ENCODE measurements at regions not wholly inside any gene's neighbourhood (a gene's known extent, or its start where the extent isn't known, plus 50 kb on each side); places are given as distances from the start of the nearest gene placed in this dataset.
"Not testable (repeated sequence)": the region's sequence is repeated elsewhere in the genome, so short reads cannot be mapped to it uniquely, and the experiment has no call there.

- DNase-seq, result not testable (repeated sequence)
These were observed 170.9 kb downstream of the BCL2L11 start for GRCh38 chr2:111291566-111291965.

GRCh38 chr2:111292232-111292968 lies 171.7 kb downstream of the BCL2L11 start:
- DNase-seq, result not testable (repeated sequence)

- not testable (repeated sequence) for DNase-seq
These were observed 174.0 kb downstream of the BCL2L11 start for GRCh38 chr2:111294699-111295098.

- DNase-seq, result not testable (repeated sequence)
These were observed 175.5 kb downstream of the BCL2L11 start for GRCh38 chr2:111296122-111296804.

GRCh38 chr2:111297128-111297527 lies 176.4 kb downstream of the BCL2L11 start:
- DNase-seq, result not testable (repeated sequence)

GRCh38 chr2:111298927-111299326 lies 178.2 kb downstream of the BCL2L11 start:
- DNase-seq, result not testable (repeated sequence)

- not testable (repeated sequence) for DNase-seq
These were observed 178.9 kb downstream of the BCL2L11 start for GRCh38 chr2:111299635-111300034.

GRCh38 chr2:111301677-111302076 lies 181.0 kb downstream of the BCL2L11 start:
- DNase-seq, result not testable (repeated sequence)

GRCh38 chr2:111302397-111303218 lies 181.9 kb downstream of the BCL2L11 start:
- DNase-seq, result not testable (repeated sequence)

- not testable (repeated sequence) for DNase-seq
These were observed 186.6 kb downstream of the BCL2L11 start for GRCh38 chr2:111307302-111307701.

- not testable (repeated sequence) for DNase-seq
These were observed 188.7 kb downstream of the BCL2L11 start for GRCh38 chr2:111309231-111310075.

GRCh38 chr2:111310395-111310794 lies 189.7 kb downstream of the BCL2L11 start:
- not testable (repeated sequence) for DNase-seq

- DNase-seq, result not testable (repeated sequence)
These were observed 190.9 kb downstream of the BCL2L11 start for GRCh38 chr2:111311568-111311967.

- DNase-seq, result not testable (repeated sequence)
These were observed 192.3 kb downstream of the BCL2L11 start for GRCh38 chr2:111312897-111313607.

- DNase-seq, result not testable (repeated sequence)
These were observed 193.0 kb downstream of the BCL2L11 start for GRCh38 chr2:111313711-111314110.

GRCh38 chr2:111315188-111315917 lies 194.6 kb downstream of the BCL2L11 start:
- DNase-seq, result not testable (repeated sequence)

- DNase-seq, result not testable (repeated sequence)
These were observed 195.6 kb downstream of the BCL2L11 start for GRCh38 chr2:111316221-111316741.

GRCh38 chr2:111316881-111317549 lies 196.3 kb downstream of the BCL2L11 start:
- DNase-seq, result not testable (repeated sequence)

GRCh38 chr2:111319552-111319951 lies 198.8 kb downstream of the BCL2L11 start:
- DNase-seq, result not testable (repeated sequence)

- DNase-seq, result not testable (repeated sequence)
These were observed 199.6 kb downstream of the BCL2L11 start for GRCh38 chr2:111320264-111320663.

Measured in inflammatory macrophage treated with lipopolysaccharide for 4 hours (primary cell).